Activated CD4-positive, alpha-beta T cell treated with anti-CD3 and anti-CD28 coated beads, Interleukin-2, amount 50 U/mL, for 4 hours (primary cell): ENCODE measurements at regions not wholly inside any gene's neighbourhood (a gene's known extent, or its start where the extent isn't known, plus 50 kb on each side); places are given as distances from the start of the nearest gene placed in this dataset.
"Not testable (repeated sequence)": the region's sequence is repeated elsewhere in the genome, so short reads cannot be mapped to it uniquely, and the experiment has no call there.

Experiments used
- DNase-seq, 2 experiments: peaks; one replicate each; pipeline ENCODE4 v3.0.0-alpha.2; 2020

DNA sequence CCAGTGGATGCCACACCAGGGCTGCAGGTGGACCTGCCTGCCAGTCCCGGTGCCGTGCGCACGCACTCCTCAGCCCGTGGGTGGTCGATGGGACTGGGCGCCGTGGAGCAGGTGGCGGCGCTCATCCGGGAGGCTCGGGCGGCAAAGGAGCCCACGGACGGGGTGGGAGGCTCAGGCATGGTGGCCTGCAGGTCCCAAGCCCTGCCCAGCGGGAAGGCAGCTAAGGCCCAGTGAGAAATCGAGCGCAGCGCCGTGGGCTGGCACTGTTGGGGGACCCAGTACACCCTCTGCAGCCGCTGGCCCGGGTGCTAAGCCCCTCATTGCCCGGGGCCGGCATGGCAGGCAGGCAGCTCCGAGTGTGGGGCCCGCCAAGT, 1171.8 kb upstream of the B3GALT2 start:
- no peak for DNase-seq

GRCh38 chr1:194357573-194358207, 1171.3 kb upstream of the B3GALT2 start:
- not testable (repeated sequence) for DNase-seq

DNA sequence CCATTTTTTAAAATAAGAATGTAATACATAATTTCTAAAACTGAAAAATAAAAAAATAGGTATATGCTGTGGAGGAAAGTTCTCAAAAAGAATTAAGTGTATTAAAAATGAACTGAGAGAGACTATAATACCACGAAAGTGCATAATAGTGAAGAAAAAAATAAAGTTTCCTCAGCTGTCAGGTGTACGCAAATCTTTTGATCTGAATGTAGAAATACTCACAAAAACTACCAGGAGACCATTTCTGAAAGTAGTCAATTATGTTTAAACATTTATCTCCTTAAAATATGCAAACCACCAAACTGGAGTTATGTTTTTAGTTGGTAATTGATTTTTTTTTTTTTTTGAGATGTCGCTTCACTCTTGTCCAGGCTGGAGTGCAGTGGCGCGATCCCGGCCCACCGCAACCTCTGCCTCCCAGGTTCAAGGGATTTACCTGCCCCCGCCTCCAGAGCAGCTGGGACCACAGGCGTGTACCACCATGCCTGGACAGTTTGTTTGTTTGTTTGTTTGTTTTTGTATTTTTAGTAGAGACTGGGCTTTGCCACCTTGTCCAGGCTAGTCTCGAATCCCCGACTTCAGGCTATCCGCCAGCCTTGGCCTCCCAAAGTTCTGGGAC, 1169.2 kb upstream of the B3GALT2 start:
- no peak for DNase-seq

GRCh38 chr1:194353121-194353520, 1166.7 kb upstream of the B3GALT2 start:
- DNase-seq: no peak

DNA sequence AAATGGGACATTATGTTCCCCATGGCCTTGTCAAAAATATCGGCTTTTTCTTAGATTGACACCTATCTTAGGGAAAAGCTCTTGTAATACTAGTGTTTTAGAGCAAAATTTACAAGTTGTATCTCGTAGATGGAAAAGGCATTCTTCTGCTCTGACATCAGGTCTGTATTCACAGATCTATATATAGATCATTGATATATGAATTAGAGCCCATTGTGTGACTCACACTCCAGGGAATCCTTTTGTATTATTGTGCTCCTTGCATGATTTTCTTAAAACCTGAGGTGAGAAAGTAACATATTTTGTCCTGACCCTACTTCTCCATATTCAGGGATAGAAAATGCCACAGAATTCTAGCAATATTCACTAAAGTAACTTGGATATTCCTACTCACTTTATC, 1160.8 kb upstream of the B3GALT2 start:
- no peak for DNase-seq

- DNase-seq: no peak
Observed at GRCh38 chr1:194342484-194343262, 1156.3 kb upstream of the B3GALT2 start.

GRCh38 chr1:194341587-194341986, 1155.2 kb upstream of the B3GALT2 start:
- DNase-seq: no peak

GRCh38 chr1:194339471-194339870, 1153.1 kb upstream of the B3GALT2 start:
- no peak for DNase-seq

DNA sequence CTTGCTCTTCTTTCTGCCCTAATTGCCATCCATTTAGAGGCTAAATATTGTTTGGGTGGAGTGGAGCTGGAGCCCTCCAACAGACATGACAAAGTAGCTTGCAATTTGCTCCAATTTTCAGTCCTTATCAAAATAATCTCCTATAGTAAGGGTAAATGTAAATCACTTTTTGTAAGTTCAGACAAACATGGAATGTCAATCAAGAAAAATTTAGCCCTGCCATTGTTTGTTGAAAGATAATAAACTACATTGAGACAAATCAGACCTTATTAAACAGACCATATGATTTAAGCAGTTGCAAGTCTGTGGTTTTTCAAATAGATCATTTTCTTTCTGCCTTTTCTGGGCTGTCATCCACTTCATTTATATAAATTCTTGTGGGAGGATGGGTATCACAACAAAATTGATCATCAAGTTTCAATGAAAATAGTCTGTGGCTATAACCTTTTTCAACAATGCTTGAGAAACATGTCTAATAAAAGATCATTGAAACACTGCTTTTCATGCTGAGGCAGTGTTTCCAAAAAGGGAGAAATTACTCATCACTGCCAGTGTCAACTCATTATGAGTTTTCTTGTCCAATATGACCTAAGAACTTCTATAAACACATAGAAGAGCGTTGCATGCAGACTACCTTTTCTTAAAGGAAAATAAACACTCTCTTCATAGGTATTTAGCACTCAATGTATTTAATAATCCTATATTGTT, 1152.0 kb upstream of the B3GALT2 start:
- DNase-seq: no peak

GRCh38 chr1:194333240-194333639, 1146.8 kb upstream of the B3GALT2 start:
- no peak for DNase-seq

DNA sequence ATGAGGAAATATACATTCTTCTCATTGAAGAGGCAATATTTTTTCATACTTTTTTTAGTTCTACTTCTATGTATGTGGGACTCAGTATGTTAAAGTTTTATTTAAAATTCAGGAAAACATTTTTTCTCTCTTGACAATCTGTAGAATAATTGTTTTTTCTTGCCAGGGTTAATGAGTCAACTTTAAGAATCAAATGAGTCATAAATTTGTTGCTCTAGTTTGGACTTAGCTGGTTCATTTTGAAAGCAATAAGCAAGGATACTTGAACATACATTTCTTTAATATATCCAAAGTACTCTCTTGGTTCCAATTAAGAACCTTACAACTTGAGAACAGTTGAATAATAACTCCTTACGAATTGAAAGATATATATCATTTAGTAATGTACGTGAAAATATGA, 1145.3 kb upstream of the B3GALT2 start:
- DNase-seq: no peak

DNA sequence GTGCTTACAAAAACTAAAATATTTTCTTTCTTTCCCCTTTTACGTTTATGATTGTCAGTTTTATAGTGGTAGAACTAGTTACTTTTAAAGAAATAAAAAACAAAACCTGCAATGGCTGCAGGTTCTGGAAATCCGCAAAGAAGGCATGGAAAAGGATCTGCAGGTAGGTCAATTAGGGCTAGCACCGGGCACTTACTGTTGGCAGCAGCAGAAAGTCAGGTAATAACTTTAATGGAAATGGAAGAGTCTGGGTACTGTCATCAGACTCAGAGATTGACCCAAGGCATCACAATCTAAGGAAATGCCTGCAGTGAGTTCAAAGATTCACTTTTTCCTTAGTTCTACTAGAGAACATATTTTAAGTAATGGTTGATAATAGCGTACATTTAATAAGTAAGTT, 1136.3 kb upstream of the B3GALT2 start:
- DNase-seq: no peak

GRCh38 chr1:194318790-194319280, 1132.4 kb upstream of the B3GALT2 start:
- no peak for DNase-seq

DNA sequence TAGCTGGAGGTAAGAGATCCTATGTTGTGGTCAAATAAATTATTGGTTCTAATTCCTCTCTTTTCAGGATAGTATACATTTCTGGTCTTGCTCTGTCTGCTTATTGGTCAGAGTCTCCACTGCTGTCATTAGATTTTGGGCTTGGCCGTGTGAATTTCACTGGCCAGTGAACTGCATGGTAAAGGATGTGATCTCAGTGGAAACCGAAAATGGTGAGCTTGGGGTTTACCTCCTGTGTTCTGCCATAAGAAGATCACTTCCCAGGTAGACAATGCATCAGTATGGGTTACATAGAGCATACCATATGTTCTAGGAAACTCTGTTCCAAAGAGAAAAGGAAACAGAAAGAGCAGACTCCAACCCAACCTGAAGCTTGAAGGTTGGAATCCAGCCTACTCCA, 1123.3 kb upstream of the B3GALT2 start:
- no peak for DNase-seq

DNA sequence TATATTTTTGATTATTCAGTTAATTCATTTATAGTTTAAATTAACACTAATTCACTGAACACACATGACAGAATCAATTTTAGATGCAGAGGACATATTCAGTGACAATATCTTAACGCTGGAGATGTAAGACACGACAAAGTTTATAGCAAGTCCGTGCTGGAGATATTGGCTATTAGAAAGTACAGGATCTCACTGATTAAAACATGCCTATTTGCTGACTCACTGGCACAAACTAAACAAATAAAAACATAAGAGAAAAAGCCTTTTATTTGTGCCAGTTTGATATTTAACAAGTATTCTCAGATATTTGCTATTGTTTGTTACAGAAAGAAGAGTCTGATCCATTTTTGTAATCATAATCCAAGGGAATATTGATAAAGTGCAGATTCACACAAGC, 1122.9 kb upstream of the B3GALT2 start:
- no peak for DNase-seq

- no peak for DNase-seq
Observed at GRCh38 chr1:194300776-194301175, 1114.4 kb upstream of the B3GALT2 start.

- no peak for DNase-seq
Observed at GRCh38 chr1:194300340-194300739, 1113.9 kb upstream of the B3GALT2 start.

DNA sequence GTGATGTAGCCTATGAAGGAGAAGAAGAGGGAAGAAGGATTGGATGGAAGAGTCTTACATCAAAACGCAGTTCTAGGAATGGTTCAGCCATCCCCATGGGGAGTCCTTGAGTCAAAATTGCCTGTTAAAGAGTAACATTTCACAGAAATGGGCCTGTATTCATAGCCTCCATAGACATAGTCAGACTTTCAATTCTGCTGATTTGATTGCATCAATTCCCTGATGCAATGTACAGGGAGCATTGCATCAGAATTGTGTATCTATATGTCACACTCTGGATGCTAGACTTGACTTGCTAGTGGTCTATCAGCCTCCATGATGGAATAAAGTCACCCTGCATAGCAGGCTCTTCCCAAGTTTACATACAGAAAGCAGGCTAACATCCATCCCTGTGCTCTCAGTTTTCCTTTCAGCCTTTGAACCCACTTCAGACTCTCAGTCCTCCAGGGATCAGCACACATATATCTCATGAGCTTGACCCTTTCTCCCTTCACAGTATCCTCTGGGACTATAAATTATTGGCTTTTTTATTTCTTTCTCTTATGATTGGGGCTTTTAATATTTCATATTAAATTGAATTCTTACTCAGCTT, 1111.7 kb upstream of the B3GALT2 start:
- no peak for DNase-seq

GRCh38 chr1:194297094-194297493, 1110.7 kb upstream of the B3GALT2 start:
- no peak for DNase-seq

GRCh38 chr1:194296201-194296600, 1109.8 kb upstream of the B3GALT2 start:
- DNase-seq: no peak

- no peak for DNase-seq
Observed at GRCh38 chr1:194295685-194296084, 1109.3 kb upstream of the B3GALT2 start.

DNA sequence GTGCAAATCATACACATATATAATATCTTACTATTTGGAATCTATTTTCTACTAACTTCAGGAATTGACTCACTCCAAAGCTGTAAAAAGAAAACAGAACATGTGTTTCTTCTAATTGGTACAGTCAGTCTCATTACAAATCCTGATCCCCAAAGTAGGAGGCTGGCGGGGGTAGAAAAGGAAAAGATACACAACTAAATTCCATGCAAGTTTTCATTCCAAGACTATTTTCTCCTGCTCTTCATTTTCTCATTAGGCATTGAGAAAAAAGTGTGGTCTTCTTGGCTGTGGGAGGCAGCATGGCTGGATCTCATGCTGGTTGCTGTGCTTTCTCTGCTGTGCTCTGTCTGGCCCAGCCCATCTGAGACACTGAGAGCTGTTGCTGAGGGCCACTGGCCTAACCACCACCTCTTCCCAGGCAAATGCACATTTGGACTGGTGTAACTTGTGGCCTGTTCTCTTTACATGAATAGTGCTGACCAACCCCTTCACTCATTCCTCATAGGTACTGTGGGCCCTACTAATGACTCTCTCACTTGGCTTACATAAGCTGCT, 1107.5 kb upstream of the B3GALT2 start:
- no peak for DNase-seq

DNA sequence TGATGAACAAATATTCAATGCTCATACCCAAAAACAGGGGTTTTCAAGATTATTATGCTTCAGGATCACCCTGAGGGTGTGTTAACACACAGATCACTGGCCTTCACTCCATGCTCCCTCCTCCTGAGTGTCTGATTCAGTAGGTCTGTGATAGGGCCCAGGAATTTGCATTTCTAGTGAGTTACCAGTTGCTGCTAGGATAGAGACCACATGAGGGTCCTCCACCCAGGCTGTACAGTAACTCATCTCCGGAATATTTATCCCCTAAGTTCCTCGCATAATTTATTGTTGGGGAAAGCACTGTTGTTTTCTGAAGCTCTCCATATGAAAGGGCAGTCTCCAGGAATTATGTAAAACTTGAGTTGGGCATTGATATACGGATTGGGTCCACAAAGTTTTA, 1106.6 kb upstream of the B3GALT2 start:
- DNase-seq: no peak
